GM12878 (cell line): ENCODE measurements at regions not wholly inside any gene's neighbourhood (a gene's known extent, or its start where the extent isn't known, plus 50 kb on each side); places are given as distances from the start of the nearest gene placed in this dataset.

ENCODE experiments used
- ATAC-seq: fragments of 200-7000 bp; cut with Tn5 transposase; 3 replicates; pipeline ENCODE4 v1.9.1; 2020; ENCODE audit warnings: mild to moderate bottlenecking, moderate library complexity
- BruUV-seq: library from RNA; stranded (reverse); fragments of 400-500 nt; replicated peaks from 2 replicates; lab custom pipeline; 2021; lab: Mats Ljungman, UMichigan
- CTCF ChIA-PET: fragments of 300-600 bp; sonication (Branson Sonifier 250); formaldehyde crosslinking; extraction: SDS; loops from one replicate; lab custom pipeline; 2021; ENCODE audit warnings: inconsistent platforms; lab: Yijun Ruan, JAX
- POLR2A ChIA-PET: fragments of 350-600 bp; formaldehyde crosslinking; extraction: SDS; loops from one replicate; lab custom pipeline; 2021; ENCODE audit warnings: inconsistent platforms; lab: Charles Lee
- RAD21 ChIA-PET: fragments of 300-600 bp; sonication (Branson Sonifier 250); formaldehyde crosslinking; loops from one replicate; lab custom pipeline; 2023; ENCODE audit warnings: antibody characterized with exemption; ENCODE audit not compliant: unreplicated experiment; lab: Charles Lee
- SMC1A ChIA-PET: fragments of 300-600 bp; sonication (Branson Sonifier 250); formaldehyde crosslinking; loops from one replicate; lab custom pipeline; 2023; ENCODE audit not compliant: unreplicated experiment, uncharacterized antibody; lab: Charles Lee
- DNase-seq: peaks from one replicate; pipeline ENCODE4 v3.0.0-alpha.2; 2011; ENCODE audit warnings: low read depth, low spot score
- FAIRE-seq: peaks from 3 replicates; lab custom pipeline; 2011; peaks lifted over from hg19 to GRCh38; lab: Jason Lieb, UNC
- H2AFZ ChIP-seq: 2 replicates; pipeline ENCODE4 v1.6.0; 2011; ENCODE audit warnings: low read depth, low read length, control low read depth; ENCODE audit not compliant: control insufficient read depth
- H3K27ac ChIP-seq: 2 replicates; pipeline ENCODE4 v1.5.1; 2011; ENCODE audit warnings: control low read depth; ENCODE audit not compliant: control insufficient read depth, insufficient read depth
- H3K27me3 ChIP-seq, 2 experiments: replicated peaks in 1 of 2; 2 replicates each; pipeline versions ENCODE4 v1.6.0 to v1.6.1; 2011; ENCODE audit warnings: low read length in 1 of 2; ENCODE audit not compliant: control insufficient read depth in 2 of 2, insufficient read depth in 2 of 2
- H3K36me3 ChIP-seq, 2 experiments: 2 replicates each; pipeline ENCODE4 v1.5.1; 2011; ENCODE audit warnings: low read length in 1 of 2; ENCODE audit not compliant: control insufficient read depth in 2 of 2, insufficient read depth in 2 of 2
- H3K4me1 ChIP-seq: 2 replicates; pipeline ENCODE4 v1.6.1; 2011; ENCODE audit warnings: mild to moderate bottlenecking, low read length, moderate library complexity, mixed read lengths; ENCODE audit not compliant: control insufficient read depth, insufficient read depth
- H3K4me2 ChIP-seq: 2 replicates; pipeline ENCODE4 v1.6.0; 2011; ENCODE audit warnings: control low read depth; ENCODE audit not compliant: control insufficient read depth, insufficient read depth
- H3K4me3 ChIP-seq: fragments of 200-600 bp; sonication (generic); 2 replicates; pipeline ENCODE4 v1.5.1; 2016
- H3K79me2 ChIP-seq: 2 replicates; pipeline ENCODE4 v1.6.0; 2011; ENCODE audit warnings: low read length; ENCODE audit not compliant: control insufficient read depth, insufficient read depth
- H3K9ac ChIP-seq: 2 replicates; pipeline ENCODE4 v1.8.0; 2011; ENCODE audit warnings: low read length, control low read depth, mixed read lengths; ENCODE audit not compliant: control insufficient read depth, insufficient read depth
- H3K9me3 ChIP-seq: replicated peaks from 3 replicates; pipeline ENCODE4 v1.5.1; 2011; ENCODE audit warnings: mild to moderate bottlenecking, low read length; ENCODE audit not compliant: control insufficient read depth, insufficient read depth
- H4K20me1 ChIP-seq: 2 replicates; pipeline ENCODE4 v1.6.0; 2011; ENCODE audit not compliant: control insufficient read depth, insufficient read depth
- ATF7 ChIP-seq: fragments of 450-650 bp; IDR thresholded peaks from 2 replicates; pipeline ENCODE4 v1.6.1; 2016; ENCODE audit warnings: low read depth, mild to moderate bottlenecking
- IRF4 ChIP-seq: IDR thresholded peaks from 2 replicates; pipeline ENCODE4 v1.6.1; 2011; ENCODE audit warnings: low read depth, low read length
- KAT2A ChIP-seq: conservative IDR thresholded peaks from 2 replicates; pipeline ENCODE4 v1.6.1; 2011; ENCODE audit warnings: low read depth, low read length; ENCODE audit not compliant: control insufficient read depth
- MEF2A ChIP-seq: IDR thresholded peaks from 2 replicates; pipeline ENCODE4 v1.6.1; 2011; ENCODE audit warnings: low read depth, mild to moderate bottlenecking, low read length, moderate library complexity; ENCODE audit not compliant: insufficient read depth
- PML ChIP-seq: IDR thresholded peaks from 2 replicates; pipeline ENCODE4 v1.6.1; 2012; ENCODE audit warnings: low read length, inconsistent platforms
- POLR2A ChIP-seq: IDR thresholded peaks from 2 replicates; pipeline ENCODE4 v1.6.1; 2011; ENCODE audit warnings: low read depth, mild to moderate bottlenecking, low read length
- RAD51 ChIP-seq: fragments of 450-650 bp; IDR thresholded peaks from 2 replicates; pipeline ENCODE4 v1.6.1; 2016; ENCODE audit warnings: moderate library complexity, mild to moderate bottlenecking, inconsistent platforms
- RELB ChIP-seq: fragments of 450-650 bp; IDR thresholded peaks from 2 replicates; pipeline ENCODE4 v1.6.1; 2017; ENCODE audit warnings: low read depth, mild to moderate bottlenecking, moderate library complexity
- SIX5 ChIP-seq: IDR thresholded peaks from 2 replicates; pipeline ENCODE4 v1.6.1; 2011; ENCODE audit warnings: mild to moderate bottlenecking, low read depth, low read length, moderate library complexity; ENCODE audit not compliant: severe bottlenecking
- SREBF2 ChIP-seq: IDR thresholded peaks from 2 replicates; pipeline ENCODE4 v1.6.1; 2012; ENCODE audit warnings: mild to moderate bottlenecking, low read length
- STAT1 ChIP-seq: fragments of 450-650 bp; conservative IDR thresholded peaks from 2 replicates; pipeline ENCODE4 v1.6.1; 2014; ENCODE audit warnings: antibody characterized with exemption, mild to moderate bottlenecking
- USF1 ChIP-seq: IDR thresholded peaks from 2 replicates; pipeline ENCODE4 v1.6.1; 2011; ENCODE audit warnings: borderline replicate concordance, low read depth, mild to moderate bottlenecking, moderate library complexity, mixed read lengths, low read length; ENCODE audit not compliant: insufficient read depth; ENCODE audit errors: extremely low read length
- ZBTB11 ChIP-seq: fragments of 450-650 bp; formaldehyde crosslinking; IDR thresholded peaks from 2 replicates; pipeline ENCODE4 v1.5.0; 2022; ENCODE audit warnings: mild to moderate bottlenecking, missing genetic modification characterization
- ZNF687 ChIP-seq: fragments of 450-650 bp; IDR thresholded peaks from 2 replicates; pipeline ENCODE4 v1.6.1; 2017; ENCODE audit warnings: mild to moderate bottlenecking, moderate library complexity
- WGBS: methylation state at CpG from one replicate; pipeline ENCODE4 v1.1.6; 2016; ENCODE audit warnings: low lambda C conversion rate; ENCODE audit not compliant: insufficient replicate concordance, insufficient coverage; ENCODE audit errors: missing lambda C conversion rate; 5-methylcytosine and 5-hydroxymethylcytosine counted together
- in situ Hi-C: fragments of 300-500 bp; cut with MboI; formaldehyde crosslinking; loops from 9 replicates; pipeline ENCODE4 v1.14.3; 2018; ENCODE audit warnings: mixed read lengths
- intact Hi-C: fragments of 100-400 bp; cut with micrococcal nuclease; formaldehyde crosslinking; loops from one replicate; pipeline ENCODE4 v1.14.2; 2022; ENCODE audit not compliant: unreplicated experiment

GRCh38 chr11:112391086-112391485 lies 130.4 kb upstream of the PLET1 start (continued):
- TF ChIP-seq USF1 (no peak), RAD51 (no peak)

GRCh38 chr11:112392904-112393303 lies 132.2 kb upstream of the PLET1 start:
- no TSS peak for BruUV-seq
- CTCF ChIA-PET = no interaction called here

More at GRCh38 chr11:112392904-112393303, 132.2 kb upstream of the PLET1 start:
- Histone ChIP-seq H2AFZ (no peak overlapping the region), H3K9ac (no peak overlapping the region), H3K27me3 (peaks cover 0 to 3% of the 10 kb centered on the region in 2 experiments; a peak in 1 of 4 replicates), H3K4me3 (no peak overlapping the region), H4K20me1 (no peaks in the 10 kb centered on the region), H3K4me2 (no peak overlapping the region), H3K79me2 (no peaks in the 10 kb centered on the region), H3K36me3 (no peaks in the 10 kb centered on the region), H3K4me1 (no peaks in the 10 kb centered on the region), H3K27ac (no peak overlapping the region), H3K9me3 (no peaks in the 10 kb centered on the region; the same call in 2 of the 3 replicates)
- RAD21 ChIA-PET = no interaction called here
- no peak for DNase-seq
- 23% methylated on average over 5 of the region's 5 CpGs for WGBS
- no peak for FAIRE-seq
- POLR2A ChIA-PET = no interaction called here
- no peak for TF ChIP-seq MEF2A
- no peak for TF ChIP-seq SIX5
- no peak for TF ChIP-seq IRF4
- TF ChIP-seq ATF7 = no peak
- TF ChIP-seq RELB = no peak
- TF ChIP-seq STAT1 = no peak
- TF ChIP-seq ZNF687 = no peak
- no peak for TF ChIP-seq POLR2A
- TF ChIP-seq KAT2A = no peak
- no peak for TF ChIP-seq ZBTB11 (CRISPR knock-in tag)
- TF ChIP-seq SREBF2 = no peak
- no peak for TF ChIP-seq PML
- intact Hi-C loops = no loop called here
- ATAC-seq = no peak
- SMC1A ChIA-PET = no interaction called here
- in situ Hi-C loops = no loop called here
